Fibroblast of lung (primary cell): ENCODE measurements at regions not wholly inside any gene's neighbourhood (a gene's known extent, or its start where the extent isn't known, plus 50 kb on each side); places are given as distances from the start of the nearest gene placed in this dataset.
"Not testable (repeated sequence)": the region's sequence is repeated elsewhere in the genome, so short reads cannot be mapped to it uniquely, and the experiment has no call there.

Source experiments
- DNase-seq, 2 donors: peaks; one replicate each; pipeline versions ENCODE4 v3.0.0 to v3.0.0-alpha.2; 2010; ENCODE audit warnings: low read depth in 2 of 2
- H2AFZ ChIP-seq: 2 replicates; pipeline ENCODE4 v1.5.1; 2012; ENCODE audit warnings: low read length, control low read depth, inconsistent platforms
- H3K27ac ChIP-seq: 2 replicates; pipeline ENCODE4 v1.5.1; 2011; ENCODE audit warnings: low read length, control low read depth; ENCODE audit not compliant: insufficient read depth
- H3K27me3 ChIP-seq: 2 replicates; pipeline ENCODE4 v1.5.1; 2011; ENCODE audit warnings: mild to moderate bottlenecking, low read length; ENCODE audit not compliant: control insufficient read depth, insufficient read depth
- H3K36me3 ChIP-seq: 2 replicates; pipeline ENCODE4 v1.5.1; 2011; ENCODE audit warnings: low read length; ENCODE audit not compliant: control insufficient read depth, insufficient read depth
- H3K4me1 ChIP-seq: 2 replicates; pipeline ENCODE4 v1.5.1; 2011; ENCODE audit warnings: low read length; ENCODE audit not compliant: control insufficient read depth, insufficient read depth; ENCODE audit errors: extremely low read depth
- H3K4me2 ChIP-seq: 2 replicates; pipeline ENCODE4 v1.5.1; 2011; ENCODE audit warnings: low read length, control low read depth; ENCODE audit not compliant: insufficient read depth; ENCODE audit errors: extremely low read depth
- H3K4me3 ChIP-seq, 4 experiments: fragments of 200-600 bp in 1 of 4; sonication (generic) in 1 of 4; replicated peaks in 1 of 4; 2 replicates each; pipeline ENCODE4 v1.5.1; 2011 to 2016; ENCODE audit warnings: low read length in 4 of 4, low read depth in 3 of 4, mild to moderate bottlenecking in 3 of 4, control low read depth in 2 of 4, inconsistent platforms in 1 of 4, mixed read lengths in 1 of 4; ENCODE audit not compliant: insufficient read depth in 1 of 4; ENCODE audit errors: control extremely low read depth in 1 of 4
- H3K79me2 ChIP-seq: 2 replicates; pipeline ENCODE4 v1.5.1; 2012; ENCODE audit warnings: mild to moderate bottlenecking, low read length, inconsistent platforms; ENCODE audit not compliant: control insufficient read depth, insufficient read depth
- H3K9ac ChIP-seq: 2 replicates; pipeline ENCODE4 v1.5.1; 2011; ENCODE audit warnings: mild to moderate bottlenecking, low read length, control low read depth; ENCODE audit not compliant: insufficient read depth
- H3K9me3 ChIP-seq: 2 replicates; pipeline ENCODE4 v1.5.1; 2012; ENCODE audit warnings: low read depth, low read length; ENCODE audit not compliant: control insufficient read depth, insufficient read depth
- H4K20me1 ChIP-seq: 2 replicates; pipeline ENCODE4 v1.5.1; 2011; ENCODE audit warnings: low read length; ENCODE audit not compliant: control insufficient read depth, insufficient read depth; ENCODE audit errors: extremely low read depth
- EZH2 ChIP-seq: IDR thresholded peaks from 2 replicates; pipeline ENCODE4 v1.5.1; 2012; ENCODE audit warnings: low read length, control low read depth, mild to moderate bottlenecking; ENCODE audit errors: missing control alignments
- TF ChIP-seq, protein P1 (sequence below), 2 donors: IDR thresholded peaks in 1 of 2; conservative IDR thresholded peaks in 1 of 2; 1 replicate in 1 of 2; 2 replicates in 1 of 2; pipeline ENCODE4 v1.5.1; 2011 to 2012; ENCODE audit warnings: low read length in 2 of 2, control low read depth in 1 of 2, inconsistent platforms in 1 of 2, low read depth in 1 of 2, mild to moderate bottlenecking in 1 of 2

DNA sequence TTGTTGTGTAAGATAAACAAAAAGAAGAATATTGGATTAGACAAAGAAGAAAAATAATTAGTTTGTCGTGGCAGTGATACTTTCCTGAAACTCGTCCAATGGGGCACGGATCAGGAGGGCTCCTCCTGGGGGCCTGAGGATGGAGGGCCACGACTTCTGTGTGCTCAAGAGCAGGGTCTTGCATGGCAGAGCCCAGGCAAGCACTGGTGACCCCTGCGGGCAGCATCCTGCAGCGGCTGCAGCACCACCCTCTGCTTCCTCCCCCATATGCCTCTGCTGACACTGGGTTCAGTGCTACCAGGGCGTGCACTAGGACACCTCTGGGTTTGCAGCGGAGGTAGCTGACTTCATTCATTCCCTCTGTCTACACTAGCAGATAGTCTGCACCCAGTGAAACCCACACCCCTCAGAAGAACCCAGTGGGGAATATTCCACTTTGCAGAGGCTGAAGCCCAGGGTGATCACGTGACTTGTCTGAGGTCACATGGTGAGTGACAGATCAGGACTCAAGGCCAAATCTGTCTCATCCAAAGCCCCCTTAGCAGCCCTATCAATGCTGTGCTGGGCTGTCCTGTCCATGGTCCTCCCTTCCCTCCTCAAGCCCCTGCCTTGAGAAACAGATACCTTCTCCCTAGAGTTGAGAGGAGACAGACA is 375.5 kb downstream of the TCERG1L start:
- H4K20me1 ChIP-seq = no peaks in the 10 kb centered on the region
- H3K9ac ChIP-seq = no peak overlapping the region
- H3K79me2 ChIP-seq = no peaks in the 10 kb centered on the region
- TF ChIP-seq EZH2 = no peak
- TF ChIP-seq, protein P1, sequence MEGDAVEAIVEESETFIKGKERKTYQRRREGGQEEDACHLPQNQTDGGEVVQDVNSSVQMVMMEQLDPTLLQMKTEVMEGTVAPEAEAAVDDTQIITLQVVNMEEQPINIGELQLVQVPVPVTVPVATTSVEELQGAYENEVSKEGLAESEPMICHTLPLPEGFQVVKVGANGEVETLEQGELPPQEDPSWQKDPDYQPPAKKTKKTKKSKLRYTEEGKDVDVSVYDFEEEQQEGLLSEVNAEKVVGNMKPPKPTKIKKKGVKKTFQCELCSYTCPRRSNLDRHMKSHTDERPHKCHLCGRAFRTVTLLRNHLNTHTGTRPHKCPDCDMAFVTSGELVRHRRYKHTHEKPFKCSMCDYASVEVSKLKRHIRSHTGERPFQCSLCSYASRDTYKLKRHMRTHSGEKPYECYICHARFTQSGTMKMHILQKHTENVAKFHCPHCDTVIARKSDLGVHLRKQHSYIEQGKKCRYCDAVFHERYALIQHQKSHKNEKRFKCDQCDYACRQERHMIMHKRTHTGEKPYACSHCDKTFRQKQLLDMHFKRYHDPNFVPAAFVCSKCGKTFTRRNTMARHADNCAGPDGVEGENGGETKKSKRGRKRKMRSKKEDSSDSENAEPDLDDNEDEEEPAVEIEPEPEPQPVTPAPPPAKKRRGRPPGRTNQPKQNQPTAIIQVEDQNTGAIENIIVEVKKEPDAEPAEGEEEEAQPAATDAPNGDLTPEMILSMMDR (conservative IDR thresholded peaks at IDR 0.05 in 1 of 2, IDR thresholded peaks at IDR 0.05 in 1 of 2; ENCODE audit: low read depth in 1 of 2, low read length in 2 of 2) = no peak
- H3K4me1 ChIP-seq = no peaks in the 10 kb centered on the region
- H3K27me3 ChIP-seq = no peaks in the 10 kb centered on the region
- DNase-seq = no peak
- H3K4me2 ChIP-seq = no peak overlapping the region
- no peaks in the 10 kb centered on the region for H3K36me3 ChIP-seq
- no peak overlapping the region for H3K4me3 ChIP-seq
- H3K27ac ChIP-seq = no peak overlapping the region
- no peak overlapping the region for H2AFZ ChIP-seq
- no peaks in the 10 kb centered on the region for H3K9me3 ChIP-seq

DNA sequence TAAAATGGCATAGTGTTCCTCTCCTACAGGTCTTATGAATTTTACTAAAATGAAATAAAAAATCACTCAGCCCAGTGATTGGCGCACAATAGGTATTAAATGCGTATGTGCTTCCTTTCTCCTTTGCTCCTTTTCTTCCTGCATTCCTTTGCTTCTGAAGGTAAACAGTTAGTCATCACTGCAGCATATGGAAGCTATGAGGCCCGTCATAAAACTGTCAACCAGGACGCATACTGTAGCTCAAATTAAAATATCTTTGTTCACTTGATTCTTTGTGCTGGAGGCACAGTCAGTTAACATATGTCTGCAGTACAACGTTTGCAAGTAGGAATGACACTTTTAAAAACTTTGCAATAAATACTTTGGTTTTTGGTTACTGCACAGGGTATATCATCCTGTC is 374.7 kb downstream of the TCERG1L start:
- Histone ChIP-seq H3K36me3 (no peaks in the 10 kb centered on the region), H3K4me2 (no peak overlapping the region), H3K9me3 (no peaks in the 10 kb centered on the region), H3K4me3 (no peak overlapping the region), H3K27ac (no peak overlapping the region), H3K27me3 (no peaks in the 10 kb centered on the region), H3K4me1 (no peaks in the 10 kb centered on the region), H4K20me1 (no peaks in the 10 kb centered on the region), H3K9ac (no peak overlapping the region), H3K79me2 (no peaks in the 10 kb centered on the region), H2AFZ (no peak overlapping the region)
- TF ChIP-seq EZH2 = no peak
- TF ChIP-seq, protein P1 (conservative IDR thresholded peaks at IDR 0.05 in 1 of 2, IDR thresholded peaks at IDR 0.05 in 1 of 2; ENCODE audit: low read depth in 1 of 2, low read length in 2 of 2) = no peak
- DNase-seq = no peak

DNA sequence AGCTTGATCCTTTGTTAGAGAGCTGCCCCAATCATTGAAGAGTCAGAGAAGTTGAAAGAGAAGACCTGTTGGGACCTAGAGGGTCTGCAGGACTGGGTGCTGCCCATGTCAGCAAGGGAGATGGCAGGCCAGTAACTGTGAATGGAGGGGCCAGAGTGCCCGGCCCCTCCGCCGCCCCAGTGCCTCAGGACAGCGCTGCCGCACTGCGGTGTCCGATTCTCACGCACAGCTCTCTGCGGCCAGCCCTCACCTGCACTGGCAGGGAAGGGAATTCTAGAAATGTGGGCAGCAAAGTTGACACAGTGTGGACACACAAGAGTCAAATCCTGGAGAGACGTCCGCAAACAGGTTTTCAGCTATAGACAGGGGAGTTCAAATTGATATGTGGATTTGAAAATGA is 373.5 kb downstream of the TCERG1L start:
- Histone ChIP-seq H3K4me3 (no peak overlapping the region), H3K27ac (no peak overlapping the region), H2AFZ (no peak overlapping the region), H3K4me1 (no peaks in the 10 kb centered on the region), H4K20me1 (no peaks in the 10 kb centered on the region), H3K9ac (no peak overlapping the region), H3K9me3 (no peaks in the 10 kb centered on the region), H3K4me2 (no peak overlapping the region), H3K36me3 (no peaks in the 10 kb centered on the region), H3K27me3 (no peaks in the 10 kb centered on the region), H3K79me2 (no peaks in the 10 kb centered on the region)
- DNase-seq = no peak
- no peak for TF ChIP-seq EZH2
- TF ChIP-seq, protein P1 (conservative IDR thresholded peaks at IDR 0.05 in 1 of 2, IDR thresholded peaks at IDR 0.05 in 1 of 2; ENCODE audit: low read depth in 1 of 2, low read length in 2 of 2) = no peak

DNA sequence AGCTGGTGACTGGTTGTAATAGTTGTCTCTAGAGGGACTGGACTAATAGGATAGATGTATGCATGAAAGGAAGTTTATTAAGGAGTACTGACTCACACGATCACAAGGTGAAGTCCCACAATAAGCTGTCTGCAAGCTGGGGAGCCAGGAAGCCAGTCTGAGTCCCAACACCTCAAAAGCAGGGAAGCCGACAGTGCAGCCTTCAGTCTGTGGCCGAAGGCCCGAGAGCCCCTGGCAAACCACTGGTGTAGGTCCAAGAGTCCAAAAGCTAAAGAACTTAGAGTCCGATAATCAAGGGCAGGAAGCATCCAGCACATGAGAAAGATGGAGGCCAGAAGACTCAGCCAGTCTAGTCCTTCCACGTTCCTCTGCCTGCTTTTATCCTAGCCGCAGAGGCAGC is 372.6 kb downstream of the TCERG1L start:
- not testable (repeated sequence) for H2AFZ ChIP-seq, H3K27me3 ChIP-seq, H3K4me3 ChIP-seq, H3K4me1 ChIP-seq, H3K4me2 ChIP-seq, H3K27ac ChIP-seq, DNase-seq, H3K9ac ChIP-seq, H4K20me1 ChIP-seq, H3K9me3 ChIP-seq, H3K79me2 ChIP-seq, H3K36me3 ChIP-seq
